GM18868 (cell line): ENCODE measurements at regions not wholly inside any gene's neighbourhood (a gene's known extent, or its start where the extent isn't known, plus 50 kb on each side); places are given as distances from the start of the nearest gene placed in this dataset.
"Not testable (repeated sequence)": the region's sequence is repeated elsewhere in the genome, so short reads cannot be mapped to it uniquely, and the experiment has no call there.

Experiments
- ATAC-seq: cut with Tn5 transposase; IDR thresholded peaks from one replicate; pipeline ENCODE4 v1.9.1; 2021; ENCODE audit warnings: mild to moderate bottlenecking, moderate library complexity; ENCODE audit not compliant: unreplicated experiment

- no peak for ATAC-seq
Measured at GRCh38 chr5:169531631-169532030, 51.9 kb upstream of the SPDL1 start.

- ATAC-seq: no peak
Measured at GRCh38 chr5:169527863-169528262, 55.7 kb upstream of the SPDL1 start.

- no peak for ATAC-seq
Measured at GRCh38 chr5:169527066-169527465, 56.5 kb upstream of the SPDL1 start.

GRCh38 chr5:169522851-169523250 lies 60.7 kb upstream of the SPDL1 start:
- no peak for ATAC-seq

- no peak for ATAC-seq
Measured at GRCh38 chr5:169521366-169521983, 62.1 kb upstream of the SPDL1 start.

- ATAC-seq: no peak
Measured at GRCh38 chr5:169519358-169519757, 64.2 kb upstream of the SPDL1 start.

GRCh38 chr5:169518779-169519178 lies 64.8 kb upstream of the SPDL1 start:
- not testable (repeated sequence) for ATAC-seq

- no peak for ATAC-seq
Measured at GRCh38 chr5:169512385-169512784, 71.2 kb upstream of the SPDL1 start.

- ATAC-seq: no peak
Measured at GRCh38 chr5:169511708-169512107, 71.9 kb upstream of the SPDL1 start.

- ATAC-seq: no peak
Measured at GRCh38 chr5:169507051-169507450, 76.5 kb upstream of the SPDL1 start.

GRCh38 chr5:169503886-169504285 lies 79.7 kb upstream of the SPDL1 start:
- ATAC-seq: no peak

- no peak for ATAC-seq
Measured at GRCh38 chr5:169499990-169500505, 83.5 kb upstream of the SPDL1 start.

GRCh38 chr5:169496878-169497277 lies 86.7 kb upstream of the SPDL1 start:
- ATAC-seq: no peak

GRCh38 chr5:169494941-169495548 lies 88.5 kb upstream of the SPDL1 start:
- no peak for ATAC-seq

GRCh38 chr5:169494383-169494935 lies 89.1 kb upstream of the SPDL1 start:
- ATAC-seq: no peak

- no peak for ATAC-seq
Measured at GRCh38 chr5:169474226-169474625, 109.3 kb upstream of the SPDL1 start.

GRCh38 chr5:169472544-169472943 lies 111.0 kb upstream of the SPDL1 start:
- ATAC-seq: no peak

GRCh38 chr5:169471021-169471420 lies 112.6 kb upstream of the SPDL1 start:
- no peak for ATAC-seq

- no peak for ATAC-seq
Measured at GRCh38 chr5:169467041-169467771, 116.4 kb upstream of the SPDL1 start.

- no peak for ATAC-seq
Measured at GRCh38 chr5:169460896-169461295, 122.7 kb upstream of the SPDL1 start.

GRCh38 chr5:169460123-169460522 lies 123.5 kb upstream of the SPDL1 start:
- no peak for ATAC-seq

- ATAC-seq: no peak
Measured at GRCh38 chr5:169458221-169458620, 125.4 kb upstream of the SPDL1 start.
